ENCODE measurements at regions not wholly inside any gene's neighbourhood (a gene's known extent, or its start where the extent isn't known, plus 50 kb on each side); places are given as distances from the start of the nearest gene placed in this dataset.

GRCh38 chr2:222076973-222077690, 221.7 kb downstream of the PAX3 start:
- H3K4me2 ChIP-seq = no peak overlapping the region
- no peaks in the 10 kb centered on the region for H3F3A ChIP-seq (replicated peaks; ENCODE audit: insufficient read depth)
- H3K27me3 ChIP-seq (ENCODE audit: insufficient read depth) = peaks cover 3% of the 10 kb centered on the region; the same call in 1 of the 2 replicates
- ChIA-PET POLR2A (no interaction called here), CTCF (interaction anchor here (1.1 to 1.7 kb wide), 3 partner anchors 24 to 55 kb away, joined by 3 to 4 read pairs (median 3); no protein-coding TSS in a partner anchor)
- 11% methylated on average over 7 of the region's 7 CpGs for WGBS (ENCODE audit: low lambda C conversion rate)
- H3K79me2 ChIP-seq (ENCODE audit: insufficient read depth) = no peaks in the 10 kb centered on the region
- H3K4me3 ChIP-seq (ENCODE audit: low read depth in 2 of 2, low read length in 1 of 2) = no peak overlapping the region
- TF ChIP-seq NRF1 (IDR thresholded peaks at IDR 0.05; ENCODE audit: low read depth, low read length) (no peak), EP300 (IDR thresholded peaks at IDR 0.05; ENCODE audit: borderline replicate concordance in 1 of 2, low read depth in 1 of 2, low read length in 1 of 2) (no peak), FOXJ3 (CRISPR knock-in tag; IDR thresholded peaks at IDR 0.05) (no peak), IRF3 (IDR thresholded peaks at IDR 0.05; ENCODE audit: low read depth, low read length) (no peak), RXRA (IDR thresholded peaks at IDR 0.05; ENCODE audit: borderline replicate concordance, low read depth) (no peak), FOXM1 (IDR thresholded peaks at IDR 0.05; ENCODE audit: low read depth) (no peak), MXI1 (IDR thresholded peaks at IDR 0.05; ENCODE audit: low read depth, low read length) (no peak), CHD2 (IDR thresholded peaks at IDR 0.05; ENCODE audit: low read length, partially characterized antibody) (no peak), SIN3A (IDR thresholded peaks at IDR 0.05; ENCODE audit: borderline replicate concordance, low read depth, low read length) (no peak), GABPA (IDR thresholded peaks at IDR 0.05; ENCODE audit: low read depth) (no peak), JUND (IDR thresholded peaks at IDR 0.05) (no peak)
- TF ChIP-seq, protein P1, sequence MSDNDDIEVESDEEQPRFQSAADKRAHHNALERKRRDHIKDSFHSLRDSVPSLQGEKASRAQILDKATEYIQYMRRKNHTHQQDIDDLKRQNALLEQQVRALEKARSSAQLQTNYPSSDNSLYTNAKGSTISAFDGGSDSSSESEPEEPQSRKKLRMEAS (IDR thresholded peaks at IDR 0.05; ENCODE audit: low read depth) = no peak
- no peak overlapping the region for H2AFZ ChIP-seq (ENCODE audit: low read depth)
- no peak for DNase-seq
- H3K4me1 ChIP-seq (ENCODE audit: control insufficient read depth in 1 of 2, insufficient read depth in 2 of 2, low read depth in 1 of 2, low read length in 1 of 2) = no peaks in the 10 kb centered on the region; a peak in 1 of 4 replicates
- no peak overlapping the region for H3K9ac ChIP-seq
- no peaks in the 10 kb centered on the region for H3K9me2 ChIP-seq
- H3K27ac ChIP-seq (ENCODE audit: low read depth in 2 of 2, low read length in 1 of 2) = no peak overlapping the region
- H3K36me3 ChIP-seq (replicated peaks in 1 of 2; ENCODE audit: control insufficient read depth in 1 of 2, insufficient read depth in 2 of 2, low read length in 1 of 2) = no peaks in the 10 kb centered on the region
- H4K20me1 ChIP-seq (ENCODE audit: insufficient read depth) = no peaks in the 10 kb centered on the region
- no peaks in the 10 kb centered on the region for H3K9me3 ChIP-seq

DNA sequence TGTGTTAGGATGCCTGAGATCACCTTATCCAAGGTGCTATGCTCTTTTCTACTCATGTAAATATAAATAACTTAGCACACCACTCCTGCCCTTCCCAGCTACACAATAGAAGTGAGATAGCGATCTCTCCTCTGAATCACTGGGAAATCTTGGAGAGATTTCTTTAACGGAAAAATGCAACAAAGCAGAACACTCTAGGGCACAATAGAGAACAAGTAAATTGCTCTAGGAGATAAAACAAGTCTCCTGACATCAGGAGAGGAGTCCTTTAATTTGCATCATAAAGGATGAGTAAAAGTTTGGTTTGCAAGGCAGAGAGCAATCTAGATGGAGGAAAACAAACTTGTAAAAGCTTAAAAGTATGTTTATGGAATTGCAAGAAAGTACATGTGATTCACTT, 224.1 kb downstream of the PAX3 start:
- Histone ChIP-seq H3K9me3 (no peaks in the 10 kb centered on the region), H3K9me2 (no peaks in the 10 kb centered on the region), H3K9ac (no peak overlapping the region), H3F3A (replicated peaks; ENCODE audit: insufficient read depth) (no peaks in the 10 kb centered on the region), H2AFZ (ENCODE audit: low read depth) (no peak overlapping the region), H4K20me1 (ENCODE audit: insufficient read depth) (no peaks in the 10 kb centered on the region), H3K4me2 (no peak overlapping the region), H3K27ac (ENCODE audit: low read depth in 2 of 2, low read length in 1 of 2) (no peak overlapping the region), H3K79me2 (ENCODE audit: insufficient read depth) (no peaks in the 10 kb centered on the region), H3K27me3 (ENCODE audit: insufficient read depth) (no peaks in the 10 kb centered on the region), H3K36me3 (replicated peaks in 1 of 2; ENCODE audit: control insufficient read depth in 1 of 2, insufficient read depth in 2 of 2, low read length in 1 of 2) (no peaks in the 10 kb centered on the region), H3K4me1 (ENCODE audit: control insufficient read depth in 1 of 2, insufficient read depth in 2 of 2, low read depth in 1 of 2, low read length in 1 of 2) (no peaks in the 10 kb centered on the region; a peak in 1 of 4 replicates), H3K4me3 (ENCODE audit: low read depth in 2 of 2, low read length in 1 of 2) (no peak overlapping the region)
- CTCF ChIA-PET = interaction anchor here (1.6 kb wide), 1 partner anchor 17 kb away, joined by 4 read pairs; no protein-coding TSS in a partner anchor
- POLR2A ChIA-PET = no interaction called here
- no peak for TF ChIP-seq TCF12 (IDR thresholded peaks at IDR 0.05)
- TF ChIP-seq CHD2 (IDR thresholded peaks at IDR 0.05; ENCODE audit: low read length, partially characterized antibody) = no peak
- no peak for TF ChIP-seq EZH2phosphoT487 (IDR thresholded peaks at IDR 0.05; ENCODE audit: borderline replicate concordance, low read depth)
- no peak for TF ChIP-seq EP300 (IDR thresholded peaks at IDR 0.05; ENCODE audit: borderline replicate concordance in 1 of 2, low read depth in 1 of 2, low read length in 1 of 2)
- no peak for DNase-seq
- WGBS (ENCODE audit: low lambda C conversion rate) = 2% methylated on average over 2 of the region's 2 CpGs
